ENCODE measurements at regions not wholly inside any gene's neighbourhood (a gene's known extent, or its start where the extent isn't known, plus 50 kb on each side); places are given as distances from the start of the nearest gene placed in this dataset.

DNA sequence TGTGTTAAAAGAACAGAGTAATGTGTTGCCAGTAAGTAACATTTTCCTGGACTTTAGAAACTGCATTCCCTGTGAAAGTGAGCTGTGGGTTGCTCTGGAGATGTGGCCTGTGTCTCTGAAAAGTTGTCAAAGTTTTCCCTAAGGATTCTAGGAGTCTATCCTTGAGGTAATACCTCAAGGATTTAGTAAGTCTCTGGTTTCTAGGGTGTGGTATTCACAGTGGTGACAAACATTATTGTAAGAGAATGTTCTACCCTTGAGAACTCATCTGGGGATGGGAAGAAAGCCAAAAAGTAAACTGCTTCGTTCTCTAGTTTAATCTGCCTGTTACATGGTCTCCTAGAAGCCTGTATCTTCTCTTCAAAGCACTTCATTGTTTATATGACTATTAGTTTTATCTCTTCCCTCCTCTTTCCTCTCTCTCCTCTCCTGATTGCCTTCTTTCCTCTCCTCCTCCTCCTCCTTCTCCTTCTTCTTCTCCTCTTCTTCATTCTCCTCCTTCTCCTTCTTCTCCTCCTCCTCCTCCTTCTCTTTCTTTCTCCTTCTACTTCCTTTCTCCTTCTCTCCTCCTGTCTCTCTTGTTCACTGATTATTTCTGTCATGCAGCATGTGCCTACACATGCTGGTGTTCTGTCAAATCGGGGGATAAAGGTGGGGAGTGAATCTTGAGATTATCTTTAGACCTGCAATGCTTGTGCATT, 321.3 kb downstream of the PTTG2 start:
- peaks cover 7% of the 10 kb centered on the region for H3K9me3 Mint-ChIP-seq
- no peak overlapping the region for H3K27ac Mint-ChIP-seq
- POLR2A ChIA-PET = no interaction called here
- CTCF ChIA-PET = no interaction called here
- no peaks in the 10 kb centered on the region for H3K27me3 Mint-ChIP-seq
- ATAC-seq (ENCODE audit: low read depth) (no peak), DNase-seq (no peak)
- no peaks in the 10 kb centered on the region for H3K36me3 Mint-ChIP-seq (ENCODE audit: low read depth)
- H3K4me3 Mint-ChIP-seq = no peak overlapping the region
- H3K4me1 Mint-ChIP-seq = no peaks in the 10 kb centered on the region
- TF ChIP-seq, protein P1, sequence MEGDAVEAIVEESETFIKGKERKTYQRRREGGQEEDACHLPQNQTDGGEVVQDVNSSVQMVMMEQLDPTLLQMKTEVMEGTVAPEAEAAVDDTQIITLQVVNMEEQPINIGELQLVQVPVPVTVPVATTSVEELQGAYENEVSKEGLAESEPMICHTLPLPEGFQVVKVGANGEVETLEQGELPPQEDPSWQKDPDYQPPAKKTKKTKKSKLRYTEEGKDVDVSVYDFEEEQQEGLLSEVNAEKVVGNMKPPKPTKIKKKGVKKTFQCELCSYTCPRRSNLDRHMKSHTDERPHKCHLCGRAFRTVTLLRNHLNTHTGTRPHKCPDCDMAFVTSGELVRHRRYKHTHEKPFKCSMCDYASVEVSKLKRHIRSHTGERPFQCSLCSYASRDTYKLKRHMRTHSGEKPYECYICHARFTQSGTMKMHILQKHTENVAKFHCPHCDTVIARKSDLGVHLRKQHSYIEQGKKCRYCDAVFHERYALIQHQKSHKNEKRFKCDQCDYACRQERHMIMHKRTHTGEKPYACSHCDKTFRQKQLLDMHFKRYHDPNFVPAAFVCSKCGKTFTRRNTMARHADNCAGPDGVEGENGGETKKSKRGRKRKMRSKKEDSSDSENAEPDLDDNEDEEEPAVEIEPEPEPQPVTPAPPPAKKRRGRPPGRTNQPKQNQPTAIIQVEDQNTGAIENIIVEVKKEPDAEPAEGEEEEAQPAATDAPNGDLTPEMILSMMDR (IDR thresholded peaks at IDR 0.05) = no peak
- intact Hi-C loops (cut with micrococcal nuclease) = no loop called here

DNA sequence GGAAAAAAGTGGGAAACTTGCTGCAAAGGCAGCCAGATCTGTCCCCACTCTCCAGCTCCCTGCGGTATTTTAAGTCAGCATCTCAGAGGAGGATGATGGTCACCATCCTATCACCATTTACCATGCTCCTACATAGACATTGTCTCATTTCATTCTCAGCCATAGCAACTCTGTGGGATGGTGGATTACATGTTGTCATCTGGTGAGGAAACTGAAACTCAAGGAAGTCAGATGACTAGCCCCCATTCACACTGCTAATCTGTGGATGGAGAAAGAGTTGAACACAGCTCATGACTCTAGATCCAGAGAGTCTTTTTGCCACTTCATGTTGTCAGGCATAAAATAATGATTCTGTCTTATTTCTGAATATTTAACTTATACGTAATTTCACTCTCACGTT, 323.5 kb downstream of the PTTG2 start:
- ATAC-seq (ENCODE audit: low read depth) = no peak
- H3K4me1 Mint-ChIP-seq = no peaks in the 10 kb centered on the region

DNA sequence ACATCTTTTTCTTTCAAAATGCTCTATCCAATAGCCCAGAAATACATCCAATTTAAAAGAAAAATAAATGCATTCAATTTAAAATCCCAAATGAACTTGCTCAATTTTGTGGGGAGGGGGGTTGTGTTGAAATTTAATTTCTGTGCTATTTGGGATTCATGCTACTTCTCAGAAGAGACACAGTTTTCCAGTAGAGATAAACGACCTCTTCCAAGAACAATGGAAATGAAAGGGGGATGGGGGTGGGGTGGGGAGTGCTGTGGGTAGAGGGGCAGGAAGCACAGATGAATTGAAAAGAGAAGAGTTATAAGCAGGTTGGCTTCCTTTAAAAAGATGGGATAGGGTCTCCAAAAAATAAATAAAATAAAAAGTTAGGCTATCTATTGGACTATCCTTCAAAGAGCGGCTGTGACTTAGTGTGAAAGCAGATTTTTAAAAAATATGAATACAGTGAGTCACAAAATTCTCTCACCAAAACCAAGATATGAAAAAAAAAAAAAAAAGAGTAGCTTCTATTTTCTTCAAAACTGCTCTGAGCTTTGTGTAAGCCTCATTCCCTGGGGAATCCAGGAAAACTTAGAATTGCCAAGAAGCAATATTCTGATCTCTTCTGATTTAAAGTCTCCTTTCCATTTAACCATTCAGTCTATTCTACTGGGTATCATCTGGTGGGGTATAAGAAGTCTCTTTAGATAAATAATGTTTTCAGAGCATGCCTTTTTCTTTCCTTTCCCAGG, 324.3 kb downstream of the PTTG2 start:
- no peaks in the 10 kb centered on the region for H3K36me3 Mint-ChIP-seq (ENCODE audit: low read depth)
- no peaks in the 10 kb centered on the region for H3K4me1 Mint-ChIP-seq
- H3K4me3 Mint-ChIP-seq = no peak overlapping the region
- TF ChIP-seq, protein P1 (IDR thresholded peaks at IDR 0.05) = no peak
- ChIA-PET POLR2A (interaction anchor here (0.6 kb wide), 1 partner anchor 151 kb away, joined by 3 read pairs; no protein-coding TSS in a partner anchor), CTCF (no interaction called here)
- intact Hi-C loops (cut with micrococcal nuclease) = no loop called here
- H3K27me3 Mint-ChIP-seq = no peaks in the 10 kb centered on the region
- ATAC-seq (ENCODE audit: low read depth) = no peak
- peaks cover 2% of the 10 kb centered on the region for H3K9me3 Mint-ChIP-seq
- no peak overlapping the region for H3K27ac Mint-ChIP-seq
- no peak for DNase-seq

More for the DNA sequence above, 323.5 kb downstream of the PTTG2 start:
- Mint-ChIP-seq H3K27ac (no peak overlapping the region), H3K36me3 (ENCODE audit: low read depth) (no peaks in the 10 kb centered on the region), H3K9me3 (peaks cover 2% of the 10 kb centered on the region), H3K4me3 (no peak overlapping the region), H3K27me3 (no peaks in the 10 kb centered on the region)
- no peak for DNase-seq
- CTCF ChIA-PET = no interaction called here
- intact Hi-C loops (cut with micrococcal nuclease) = no loop called here
- POLR2A ChIA-PET = no interaction called here
- TF ChIP-seq, protein P1 (IDR thresholded peaks at IDR 0.05) = no peak

DNA sequence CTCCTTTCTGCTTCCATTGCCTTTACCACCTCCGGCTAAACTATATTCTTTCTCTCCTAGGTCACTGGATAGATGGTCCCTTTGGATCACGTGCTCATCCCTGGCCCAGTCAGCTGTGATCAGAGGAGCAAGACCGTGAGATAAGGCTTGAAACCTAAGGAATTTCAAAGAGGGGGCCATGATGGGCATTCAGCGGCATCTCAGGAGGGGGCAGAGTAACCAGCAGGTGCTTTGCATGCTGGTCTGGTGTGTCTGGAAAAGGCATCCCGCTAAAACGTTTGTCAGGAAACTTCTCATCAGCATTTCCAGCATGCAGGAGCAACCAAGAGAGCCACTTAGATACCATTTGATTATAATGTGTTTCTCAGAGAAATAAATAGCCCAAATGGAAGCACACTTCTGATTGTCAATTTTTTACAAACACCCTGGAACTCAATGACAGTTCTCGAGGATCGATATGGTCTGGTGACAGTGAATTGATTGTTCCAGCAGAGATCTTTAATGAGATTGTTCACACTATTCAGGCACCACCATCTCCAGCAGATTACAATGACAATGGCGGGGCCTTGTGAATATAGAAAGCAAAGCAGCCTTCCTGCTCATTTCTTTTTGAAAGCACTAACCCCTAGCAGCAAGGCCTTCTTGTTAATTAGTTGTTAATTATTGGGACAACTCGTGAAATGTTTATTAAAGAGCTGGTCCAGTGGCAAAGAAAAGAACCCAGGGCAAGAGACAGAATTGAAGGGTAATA, 327.1 kb downstream of the PTTG2 start:
- ChIA-PET POLR2A (no interaction called here), CTCF (no interaction called here)
- ATAC-seq (ENCODE audit: low read depth) (no peak), DNase-seq (no peak)
- Mint-ChIP-seq H3K36me3 (ENCODE audit: low read depth) (no peaks in the 10 kb centered on the region), H3K4me3 (no peak overlapping the region), H3K27ac (no peak overlapping the region), H3K4me1 (no peaks in the 10 kb centered on the region), H3K27me3 (peaks cover 8% of the 10 kb centered on the region), H3K9me3 (no peaks in the 10 kb centered on the region)
- TF ChIP-seq, protein P1 (IDR thresholded peaks at IDR 0.05) = no peak
- intact Hi-C loops (cut with micrococcal nuclease) = no loop called here

DNA sequence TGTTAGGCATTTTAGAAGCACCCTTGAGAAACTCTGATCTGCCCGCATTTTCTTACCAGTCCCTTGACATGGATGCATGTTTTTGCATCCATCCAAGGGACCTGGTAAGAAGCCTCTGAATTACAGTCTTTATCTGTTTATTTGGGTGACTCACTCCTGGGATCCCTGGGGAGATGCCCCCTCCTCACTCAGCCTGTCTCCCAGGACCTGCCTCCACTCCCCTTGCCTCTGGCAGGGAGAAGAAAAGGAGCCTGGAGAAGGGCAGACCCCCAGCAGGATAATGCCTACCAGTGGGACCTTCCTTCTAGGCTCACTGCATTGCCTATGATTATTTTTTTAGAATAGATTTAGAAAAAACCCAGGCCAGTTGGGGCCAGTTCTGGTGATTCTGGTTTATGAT, 329.4 kb downstream of the PTTG2 start:
- no peak for DNase-seq
- ChIA-PET POLR2A (no interaction called here), CTCF (no interaction called here)
- Mint-ChIP-seq H3K27ac (no peak overlapping the region), H3K4me1 (no peaks in the 10 kb centered on the region), H3K36me3 (ENCODE audit: low read depth) (peaks cover 5% of the 10 kb centered on the region), H3K27me3 (peaks cover 8% of the 10 kb centered on the region), H3K9me3 (peaks cover 11% of the 10 kb centered on the region), H3K4me3 (no peak overlapping the region)
- intact Hi-C loops (cut with micrococcal nuclease) = no loop called here
- TF ChIP-seq, protein P1 (IDR thresholded peaks at IDR 0.05) = no peak
- ATAC-seq (ENCODE audit: low read depth) = no peak
